CD4-positive, alpha-beta T cell treated with Interleukin-1 beta for 1 hour (primary cell): ENCODE measurements at regions not wholly inside any gene's neighbourhood (a gene's known extent, or its start where the extent isn't known, plus 50 kb on each side); places are given as distances from the start of the nearest gene placed in this dataset.
A peak's percentile ranks its signal among the peaks of the same experiment; 100 is the strongest.

Experiments
- DNase-seq, 2 donors: peaks; one replicate each; pipeline ENCODE4 v3.0.0-alpha.2; 2020 to 2022

GRCh38 chr19:5216141-5216847, 124.3 kb downstream of the PTPRS start:
- no peak for DNase-seq

GRCh38 chr19:5215431-5215830, 125.2 kb downstream of the PTPRS start:
- no peak for DNase-seq

GRCh38 chr19:5214902-5215301, 125.7 kb downstream of the PTPRS start:
- no peak for DNase-seq

GRCh38 chr19:5214371-5214770, 126.2 kb downstream of the PTPRS start:
- DNase-seq: no peak

GRCh38 chr19:5213667-5214066, 126.9 kb downstream of the PTPRS start:
- no peak for DNase-seq

- no peak for DNase-seq
Observed at GRCh38 chr19:5212101-5212500, 128.5 kb downstream of the PTPRS start.

- DNase-seq: no peak
Observed at GRCh38 chr19:5211217-5211822, 129.3 kb downstream of the PTPRS start.

GRCh38 chr19:5210556-5210955, 130.1 kb downstream of the PTPRS start:
- DNase-seq: no peak

GRCh38 chr19:5207806-5208205, 132.8 kb downstream of the PTPRS start:
- DNase-seq: no peak

GRCh38 chr19:5206751-5207075, 133.9 kb downstream of the PTPRS start:
- DNase-seq: no peak

GRCh38 chr19:5205937-5206750, 134.5 kb downstream of the PTPRS start:
- DNase-seq: no peak

- DNase-seq: peak in 1 of 2 donors; percentile 7
Observed at GRCh38 chr19:5205381-5205780, 135.2 kb downstream of the PTPRS start.

- no peak for DNase-seq
Observed at GRCh38 chr19:5204212-5204611, 136.4 kb downstream of the PTPRS start.
